Keratinocyte (primary cell): ENCODE measurements at regions not wholly inside any gene's neighbourhood (a gene's known extent, or its start where the extent isn't known, plus 50 kb on each side); places are given as distances from the start of the nearest gene placed in this dataset.

Experiments
- DNase-seq: peaks from one replicate; pipeline ENCODE4 v3.0.0-alpha.2; 2011; ENCODE audit warnings: low read depth, missing footprints, low spot score
- FAIRE-seq: peaks from 2 replicates; lab custom pipeline; 2011; peaks lifted over from hg19 to GRCh38; lab: Jason Lieb, UNC
- H2AFZ ChIP-seq: 2 replicates; pipeline ENCODE4 v1.6.0; 2012; ENCODE audit warnings: low read length, control low read depth, inconsistent platforms; ENCODE audit not compliant: control insufficient read depth
- H3K27ac ChIP-seq: 2 replicates; pipeline ENCODE4 v1.5.1; 2011; ENCODE audit warnings: low read length; ENCODE audit not compliant: control insufficient read depth, insufficient read depth
- H3K27me3 ChIP-seq: 3 replicates; pipeline ENCODE4 v1.6.0; 2011; ENCODE audit warnings: low read length; ENCODE audit not compliant: control insufficient read depth, insufficient read depth; ENCODE audit errors: extremely low read depth
- H3K36me3 ChIP-seq, 2 experiments: 2 replicates in 1 of 2; 3 replicates in 1 of 2; pipeline ENCODE4 v1.5.1; 2011; ENCODE audit warnings: low read length in 2 of 2, mild to moderate bottlenecking in 1 of 2; ENCODE audit not compliant: control insufficient read depth in 2 of 2, insufficient read depth in 2 of 2; ENCODE audit errors: extremely low read depth in 1 of 2
- H3K4me1 ChIP-seq: 3 replicates; pipeline ENCODE4 v1.5.1; 2011; ENCODE audit warnings: low read length; ENCODE audit not compliant: control insufficient read depth, insufficient read depth; ENCODE audit errors: extremely low read depth
- H3K4me2 ChIP-seq: 3 replicates; pipeline ENCODE4 v1.6.0; 2011; ENCODE audit warnings: low read depth, low read length; ENCODE audit not compliant: control insufficient read depth, insufficient read depth; ENCODE audit errors: extremely low read depth
- H3K4me3 ChIP-seq, 3 experiments: fragments of 200-600 bp in 1 of 3; sonication (generic) in 1 of 3; 2 replicates in 2 of 3; 3 replicates in 1 of 3; pipeline ENCODE4 v1.5.1; 2011 to 2016; ENCODE audit warnings: low read length in 3 of 3, mild to moderate bottlenecking in 3 of 3, control low read depth in 2 of 3, inconsistent platforms in 1 of 3, low read depth in 1 of 3, mixed read lengths in 1 of 3, mixed run types in 1 of 3, moderate library complexity in 1 of 3; ENCODE audit not compliant: control insufficient read depth in 2 of 3, insufficient read depth in 2 of 3; ENCODE audit errors: extremely low read depth in 1 of 3
- H3K79me2 ChIP-seq: 2 replicates; pipeline ENCODE4 v1.6.0; 2012; ENCODE audit warnings: low read length; ENCODE audit not compliant: control insufficient read depth, insufficient read depth
- H3K9ac ChIP-seq: 3 replicates; pipeline ENCODE4 v1.6.0; 2011; ENCODE audit warnings: low read length; ENCODE audit not compliant: control insufficient read depth, insufficient read depth; ENCODE audit errors: extremely low read depth
- H3K9me1 ChIP-seq: 3 replicates; pipeline ENCODE4 v1.6.0; 2011; ENCODE audit warnings: low read length; ENCODE audit not compliant: control insufficient read depth, insufficient read depth; ENCODE audit errors: extremely low read depth
- H3K9me3 ChIP-seq: 2 replicates; pipeline ENCODE4 v1.5.1; 2012; ENCODE audit warnings: low read depth, low read length; ENCODE audit not compliant: control insufficient read depth
- H4K20me1 ChIP-seq: 3 replicates; pipeline ENCODE4 v1.6.0; 2011; ENCODE audit warnings: low read length; ENCODE audit not compliant: control insufficient read depth, insufficient read depth; ENCODE audit errors: extremely low read depth
- EZH2 ChIP-seq: IDR thresholded peaks from one replicate; pipeline ENCODE4 v1.6.1; 2012; ENCODE audit warnings: inconsistent platforms, mild to moderate bottlenecking, low read length, moderate library complexity
- dilution Hi-C: fragments of 300-500 bp; cut with MboI; formaldehyde crosslinking; loops from one replicate; pipeline ENCODE4 v1.7.0; 2020; ENCODE audit warnings: low sequenced_read_pairs; ENCODE audit not compliant: extremely low pct_ligation_motif_present
- TF ChIP-seq, protein P1 (sequence below), 3 experiments: IDR thresholded peaks in 1 of 3; conservative IDR thresholded peaks in 1 of 3; optimal IDR thresholded peaks in 1 of 3; 2 replicates in 2 of 3; 3 replicates in 1 of 3; pipeline versions ENCODE3 to v1.5.1; 2011; ENCODE audit warnings: low read length in 3 of 3, mild to moderate bottlenecking in 3 of 3, moderate library complexity in 2 of 3, control low read depth in 1 of 3, inconsistent platforms in 1 of 3; ENCODE audit not compliant: insufficient read depth in 2 of 3; ENCODE audit errors: extremely low read depth in 1 of 3

DNA sequence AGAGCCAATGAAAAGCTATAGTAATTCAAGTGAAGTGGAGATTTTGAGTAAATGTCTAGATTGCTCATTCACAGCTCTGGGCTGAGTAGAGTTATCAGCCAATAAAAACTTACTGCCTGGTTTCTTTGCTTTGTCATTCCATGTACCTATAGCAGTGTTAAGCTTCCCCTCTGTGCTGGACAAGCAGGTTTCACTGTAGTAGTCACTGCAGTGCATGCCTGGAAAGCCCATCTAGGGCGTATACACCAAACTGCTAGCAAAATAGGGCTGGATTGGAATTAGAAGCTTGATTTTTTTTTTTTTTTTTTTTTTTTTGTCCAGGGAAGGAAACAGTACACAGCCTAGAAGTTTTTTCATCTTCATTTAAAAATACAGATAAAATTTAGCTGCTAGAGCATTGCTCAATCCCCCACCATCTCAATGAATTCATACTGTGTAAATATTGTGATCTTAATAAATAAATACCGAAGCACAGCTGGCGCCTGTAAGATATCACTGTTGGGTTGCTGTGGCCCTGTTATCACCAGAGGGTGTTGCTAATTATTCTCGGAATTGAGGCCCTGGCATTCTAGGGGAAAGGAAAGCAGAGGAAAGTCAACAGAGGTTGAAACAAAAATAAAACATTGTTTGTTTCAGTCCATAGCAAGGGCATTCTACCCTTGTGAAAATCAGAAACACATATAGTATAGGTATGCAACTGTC, 968.5 kb upstream of the GJE1 start:
- TF ChIP-seq EZH2: no peak
- TF ChIP-seq, protein P1, sequence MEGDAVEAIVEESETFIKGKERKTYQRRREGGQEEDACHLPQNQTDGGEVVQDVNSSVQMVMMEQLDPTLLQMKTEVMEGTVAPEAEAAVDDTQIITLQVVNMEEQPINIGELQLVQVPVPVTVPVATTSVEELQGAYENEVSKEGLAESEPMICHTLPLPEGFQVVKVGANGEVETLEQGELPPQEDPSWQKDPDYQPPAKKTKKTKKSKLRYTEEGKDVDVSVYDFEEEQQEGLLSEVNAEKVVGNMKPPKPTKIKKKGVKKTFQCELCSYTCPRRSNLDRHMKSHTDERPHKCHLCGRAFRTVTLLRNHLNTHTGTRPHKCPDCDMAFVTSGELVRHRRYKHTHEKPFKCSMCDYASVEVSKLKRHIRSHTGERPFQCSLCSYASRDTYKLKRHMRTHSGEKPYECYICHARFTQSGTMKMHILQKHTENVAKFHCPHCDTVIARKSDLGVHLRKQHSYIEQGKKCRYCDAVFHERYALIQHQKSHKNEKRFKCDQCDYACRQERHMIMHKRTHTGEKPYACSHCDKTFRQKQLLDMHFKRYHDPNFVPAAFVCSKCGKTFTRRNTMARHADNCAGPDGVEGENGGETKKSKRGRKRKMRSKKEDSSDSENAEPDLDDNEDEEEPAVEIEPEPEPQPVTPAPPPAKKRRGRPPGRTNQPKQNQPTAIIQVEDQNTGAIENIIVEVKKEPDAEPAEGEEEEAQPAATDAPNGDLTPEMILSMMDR (optimal IDR thresholded peaks at IDR 0.05 in 1 of 3, IDR thresholded peaks at IDR 0.05 in 1 of 3, conservative IDR thresholded peaks at IDR 0.05 in 1 of 3; ENCODE audit: extremely low read depth in 1 of 3, insufficient read depth in 2 of 3, low read length in 3 of 3): no peak
- FAIRE-seq: no peak
- Histone ChIP-seq H3K9ac (no peak overlapping the region), H3K4me1 (no peaks in the 10 kb centered on the region), H3K79me2 (no peaks in the 10 kb centered on the region), H2AFZ (no peak overlapping the region), H3K27ac (no peak overlapping the region), H3K36me3 (no peaks in the 10 kb centered on the region), H4K20me1 (no peaks in the 10 kb centered on the region), H3K4me2 (no peak overlapping the region), H3K4me3 (no peak overlapping the region), H3K27me3 (no peaks in the 10 kb centered on the region), H3K9me3 (no peaks in the 10 kb centered on the region), H3K9me1 (no peaks in the 10 kb centered on the region)
- dilution Hi-C loops: no loop called here
- DNase-seq: no peak

DNA sequence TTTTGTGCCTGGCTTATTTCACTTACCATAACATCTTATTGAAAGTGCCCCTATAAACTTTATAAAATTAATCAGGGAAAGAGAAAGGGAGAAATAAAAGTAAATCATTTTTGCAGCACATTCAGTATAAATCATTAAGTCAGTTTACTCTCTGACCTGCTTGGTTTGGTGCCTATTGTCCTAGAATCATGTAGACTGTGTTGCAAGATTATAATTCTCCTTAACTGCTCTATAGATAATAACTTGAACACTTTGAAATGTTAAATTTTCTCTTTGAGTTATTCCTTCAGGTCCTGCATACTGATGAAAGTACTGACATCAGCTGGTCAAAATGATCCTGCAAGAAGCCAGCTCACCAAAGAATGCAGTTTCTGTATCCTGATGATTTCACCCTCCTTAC, 969.6 kb upstream of the GJE1 start:
- TF ChIP-seq EZH2: no peak
- TF ChIP-seq, protein P1 (optimal IDR thresholded peaks at IDR 0.05 in 1 of 3, IDR thresholded peaks at IDR 0.05 in 1 of 3, conservative IDR thresholded peaks at IDR 0.05 in 1 of 3; ENCODE audit: extremely low read depth in 1 of 3, insufficient read depth in 2 of 3, low read length in 3 of 3): no peak
- dilution Hi-C loops: no loop called here
- Histone ChIP-seq H3K4me2 (no peak overlapping the region), H3K9me1 (no peaks in the 10 kb centered on the region), H3K9me3 (no peaks in the 10 kb centered on the region), H3K27me3 (no peaks in the 10 kb centered on the region), H3K4me1 (no peaks in the 10 kb centered on the region), H3K4me3 (no peak overlapping the region), H3K9ac (no peak overlapping the region), H4K20me1 (no peaks in the 10 kb centered on the region), H3K79me2 (no peaks in the 10 kb centered on the region), H3K27ac (no peak overlapping the region), H2AFZ (no peak overlapping the region), H3K36me3 (no peaks in the 10 kb centered on the region)
- DNase-seq: no peak
- FAIRE-seq: no peak
